HG03064 (cell line): ENCODE measurements at regions not wholly inside any gene's neighbourhood (a gene's known extent, or its start where the extent isn't known, plus 50 kb on each side); places are given as distances from the start of the nearest gene placed in this dataset.
"Not testable (repeated sequence)": the region's sequence is repeated elsewhere in the genome, so short reads cannot be mapped to it uniquely, and the experiment has no call there.

Experiments
- ATAC-seq: cut with Tn5 transposase; IDR thresholded peaks from one replicate; pipeline ENCODE4 v1.9.1; 2021; ENCODE audit warnings: low read depth; ENCODE audit not compliant: unreplicated experiment

DNA sequence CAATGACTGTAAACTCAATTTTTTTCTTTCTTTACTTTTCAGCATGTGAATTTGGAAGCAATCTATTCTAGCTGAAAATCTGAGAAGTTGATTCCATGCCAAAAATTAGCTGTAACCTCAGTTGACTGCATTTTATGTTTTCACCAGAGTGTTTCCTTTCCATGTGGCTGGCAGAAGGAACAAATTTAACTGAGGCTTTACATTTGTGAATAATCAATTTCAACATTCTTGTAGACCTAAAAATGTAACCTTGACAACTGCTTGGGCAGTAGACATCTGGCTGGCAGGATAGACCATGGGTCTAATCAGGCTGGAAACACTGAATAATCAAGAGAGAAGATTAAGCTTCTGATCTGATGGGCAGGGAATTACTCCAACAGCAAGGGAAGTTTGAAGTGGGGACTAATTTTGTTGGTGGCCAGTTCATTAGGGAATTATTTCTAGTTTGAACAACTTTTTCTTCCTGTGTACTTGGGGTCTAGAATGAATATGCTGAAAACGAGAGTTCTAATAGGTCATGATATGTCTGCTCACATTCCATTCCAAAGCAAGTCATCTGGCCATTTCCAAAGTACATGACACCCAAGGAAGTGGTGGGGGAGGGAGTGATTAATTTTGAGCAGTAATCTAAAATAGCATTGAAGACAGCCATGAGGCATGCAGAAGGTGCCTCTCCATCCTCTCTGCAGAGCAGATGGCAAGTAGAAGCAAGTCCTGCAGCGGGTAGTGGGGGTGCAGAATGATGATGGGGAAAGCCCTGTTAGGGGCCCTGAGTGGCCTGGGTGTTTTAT, 68.2 kb downstream of the ATP23 start:
- ATAC-seq, result no peak

DNA sequence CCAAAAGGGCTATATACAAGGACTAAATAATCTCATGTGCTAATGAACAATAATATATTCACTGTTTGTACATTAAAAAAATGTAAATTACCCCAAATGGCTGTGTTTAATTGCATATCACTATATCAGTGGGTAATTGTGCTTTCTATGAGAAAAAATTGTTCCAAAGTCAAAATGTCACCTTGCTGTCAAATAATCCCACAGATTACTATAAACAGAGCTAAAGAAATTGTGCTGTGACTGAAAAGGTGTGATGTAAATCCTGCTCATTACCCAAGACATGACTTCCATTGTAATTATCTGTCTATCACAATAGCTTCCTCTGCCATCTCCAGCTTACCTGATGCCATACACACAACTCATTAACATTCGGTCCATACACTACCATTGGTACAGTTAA, 70.3 kb downstream of the ATP23 start:
- ATAC-seq, result no peak

DNA sequence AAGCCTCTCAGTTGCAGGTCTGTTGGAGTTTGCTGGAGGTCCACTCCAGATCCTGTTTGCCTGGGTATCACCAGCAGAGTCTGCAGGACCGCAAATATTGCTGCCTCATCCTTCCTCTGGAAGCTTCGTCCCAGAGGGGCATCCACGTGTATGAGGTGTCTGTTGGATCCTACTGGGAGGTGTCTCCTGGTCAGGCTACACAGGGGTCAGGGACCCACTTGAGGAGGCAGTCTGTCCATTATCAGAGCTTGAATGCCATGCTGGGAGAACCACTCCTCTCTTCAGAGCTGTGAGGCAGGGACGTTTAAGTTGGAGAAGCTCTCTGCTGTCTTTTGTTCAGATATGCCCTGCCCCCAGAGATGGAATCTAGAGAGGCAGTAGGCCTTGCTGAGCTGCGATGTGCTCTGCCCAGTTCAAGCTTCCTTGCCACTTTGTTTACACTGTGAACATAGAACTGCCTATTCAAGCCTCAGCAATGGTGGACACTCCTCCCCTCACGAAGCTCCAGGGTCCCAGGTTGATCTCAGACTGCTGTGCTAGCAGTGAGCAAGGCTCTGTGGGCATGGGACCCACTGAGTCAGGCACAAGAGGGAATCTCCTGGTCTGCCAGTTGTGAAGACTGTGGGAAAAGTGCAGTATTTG, 81.1 kb downstream of the ATP23 start:
- ATAC-seq, result not testable (repeated sequence)

DNA sequence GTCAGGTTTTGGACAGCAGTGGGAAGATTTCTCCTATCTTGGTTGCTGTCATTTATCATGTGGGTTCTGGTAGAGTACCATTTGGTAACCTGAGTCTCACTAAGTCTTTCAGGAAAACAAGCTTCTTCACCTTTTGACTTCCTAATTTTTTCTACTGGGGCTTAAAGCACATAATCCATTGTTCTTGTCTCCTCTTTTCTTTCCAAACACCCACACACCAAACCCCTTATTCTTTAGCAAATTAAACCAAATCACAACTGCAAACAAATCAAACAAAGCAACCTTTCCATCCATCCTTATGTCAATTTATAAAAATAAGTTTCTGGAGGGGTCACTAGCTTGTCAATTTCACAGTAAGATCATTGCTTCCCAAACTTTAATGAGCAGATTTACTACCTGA, 84.1 kb downstream of the ATP23 start:
- ATAC-seq, result no peak

DNA sequence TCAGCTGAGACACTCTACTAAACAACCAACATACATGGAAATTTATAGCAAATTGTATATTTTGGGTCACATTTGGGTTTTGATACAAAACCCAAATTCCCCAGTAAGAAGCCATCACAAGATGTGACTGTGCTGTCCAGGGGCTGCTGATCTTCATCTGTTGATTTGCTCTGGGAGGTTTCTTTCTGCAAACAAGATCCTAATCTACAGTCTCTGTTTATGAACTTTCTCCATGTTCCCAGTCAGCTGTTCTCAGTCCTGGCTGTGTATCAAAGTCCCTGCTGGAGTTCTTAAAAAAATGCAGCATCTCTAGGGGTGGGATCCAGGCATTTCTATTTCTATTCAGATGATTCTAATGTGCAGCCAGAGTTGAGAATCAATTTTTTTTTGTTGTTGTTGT, 85.1 kb downstream of the ATP23 start:
- no peak for ATAC-seq

DNA sequence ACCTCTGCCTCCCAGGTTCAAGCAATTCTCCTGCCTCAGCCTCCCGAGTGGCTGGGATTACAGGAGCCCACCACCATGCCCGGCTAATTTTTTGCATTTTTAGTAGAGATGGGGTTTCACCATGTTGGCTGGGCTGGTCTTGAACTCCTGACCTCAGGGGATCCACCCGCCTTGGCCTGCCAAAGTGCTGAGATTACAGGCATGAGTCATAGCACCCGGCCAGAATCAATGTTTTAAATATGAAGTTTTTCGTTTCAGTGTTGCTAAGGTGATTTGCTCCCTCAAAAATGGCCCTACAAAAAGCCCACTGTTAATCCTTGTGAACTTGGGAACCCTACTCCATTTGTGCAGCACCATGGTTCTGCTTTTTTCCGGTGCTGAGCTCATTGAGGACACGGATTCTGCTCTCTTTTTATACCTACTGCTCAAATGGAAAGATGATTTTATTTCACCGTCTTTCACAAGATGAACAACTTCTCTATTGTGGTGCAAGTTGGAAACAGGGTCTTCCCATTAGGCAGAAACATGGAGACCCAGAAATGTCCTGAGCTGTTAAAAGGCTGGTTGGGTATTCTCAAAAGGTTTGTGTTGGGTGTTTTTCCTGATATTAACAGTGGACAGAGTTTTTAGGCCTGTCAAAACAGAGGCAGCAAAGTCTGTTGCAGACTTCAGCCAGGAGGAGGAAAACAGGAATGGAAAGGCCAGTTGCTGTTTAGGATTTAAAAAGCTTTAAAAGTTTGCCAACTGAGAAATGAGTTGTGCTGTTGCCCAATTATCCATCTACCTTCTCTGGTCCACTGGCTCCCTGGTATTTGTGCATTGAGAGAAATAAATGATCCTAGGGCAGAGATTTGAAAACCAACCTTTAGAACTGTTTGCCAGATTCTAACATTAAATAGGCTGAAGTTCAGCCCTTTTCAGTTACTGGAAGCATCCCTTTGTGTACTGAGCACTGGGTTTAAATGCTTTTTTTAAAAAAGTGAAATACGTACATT, 85.8 kb downstream of the ATP23 start:
- ATAC-seq, result no peak

DNA sequence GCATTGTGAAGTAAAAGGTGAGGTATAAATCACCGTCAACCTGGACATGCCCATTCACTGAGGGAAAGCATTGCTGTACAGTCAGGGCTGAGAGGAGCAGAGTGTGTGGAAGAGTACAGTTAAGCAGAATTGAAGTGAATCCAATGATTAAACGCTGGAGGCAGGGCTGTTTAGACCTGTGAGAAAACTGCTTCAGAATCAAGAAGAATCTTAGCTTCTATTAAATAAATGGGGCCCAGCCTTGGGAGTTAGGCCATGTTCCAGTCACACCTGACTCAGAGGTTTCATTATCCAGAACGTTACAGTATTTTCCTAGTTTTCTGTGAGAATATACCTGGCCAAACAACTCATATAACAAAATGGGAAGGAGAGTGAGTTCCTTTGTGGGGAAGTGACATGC, 86.9 kb downstream of the ATP23 start:
- no peak for ATAC-seq

DNA sequence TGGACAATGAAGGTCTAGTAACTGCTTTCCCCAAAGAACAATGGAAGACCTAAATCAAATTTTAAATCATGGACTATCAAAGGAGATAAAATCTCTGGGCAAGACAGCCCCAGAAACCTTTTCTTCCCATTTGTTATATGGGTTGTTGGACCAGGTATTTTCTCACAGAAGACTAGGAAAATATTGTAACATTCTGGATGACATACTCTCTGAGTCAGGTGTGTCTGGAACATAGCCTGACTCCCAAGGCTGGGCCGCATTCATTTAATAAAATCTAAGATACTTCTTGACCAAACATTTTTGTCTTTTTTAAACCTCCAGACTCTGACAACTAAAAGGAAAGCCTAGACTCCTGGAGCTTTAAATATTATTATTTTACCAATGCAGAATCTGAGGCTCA, 87.9 kb downstream of the ATP23 start:
- ATAC-seq, result no peak

DNA sequence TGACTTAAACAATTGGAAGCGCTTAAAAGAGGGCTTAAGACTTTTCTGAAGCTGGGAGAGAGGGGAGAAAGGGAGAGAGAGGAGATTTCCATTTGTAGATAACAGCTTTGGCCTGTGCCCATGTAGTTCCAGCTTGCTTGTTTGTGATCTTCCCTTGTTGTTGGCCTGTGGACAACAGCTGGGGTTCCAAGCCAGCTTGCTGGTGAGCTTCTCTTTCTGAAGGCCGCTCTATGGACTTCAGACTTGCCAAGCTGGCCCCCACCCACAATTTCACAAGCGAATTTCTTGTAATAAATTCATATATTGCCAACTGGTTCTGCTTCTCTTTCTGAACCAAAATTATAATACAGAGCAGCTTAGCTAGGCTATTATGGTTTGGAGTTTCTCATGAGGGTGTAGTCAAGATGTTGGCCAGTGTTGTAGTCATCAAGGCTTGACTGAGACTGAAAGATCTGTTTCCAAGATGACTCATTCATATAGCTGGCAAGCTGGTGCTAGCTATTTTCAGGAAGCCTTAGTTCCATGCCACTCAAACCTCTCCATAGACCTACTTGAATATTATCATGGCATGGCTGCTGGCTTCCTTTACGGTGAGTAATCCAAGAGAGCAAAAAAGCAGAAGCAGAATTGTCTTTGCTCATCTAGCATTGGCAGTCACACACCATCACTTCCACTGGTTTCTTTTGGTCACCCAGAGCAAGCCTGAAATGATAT, 89.4 kb downstream of the ATP23 start:
- no peak for ATAC-seq

DNA sequence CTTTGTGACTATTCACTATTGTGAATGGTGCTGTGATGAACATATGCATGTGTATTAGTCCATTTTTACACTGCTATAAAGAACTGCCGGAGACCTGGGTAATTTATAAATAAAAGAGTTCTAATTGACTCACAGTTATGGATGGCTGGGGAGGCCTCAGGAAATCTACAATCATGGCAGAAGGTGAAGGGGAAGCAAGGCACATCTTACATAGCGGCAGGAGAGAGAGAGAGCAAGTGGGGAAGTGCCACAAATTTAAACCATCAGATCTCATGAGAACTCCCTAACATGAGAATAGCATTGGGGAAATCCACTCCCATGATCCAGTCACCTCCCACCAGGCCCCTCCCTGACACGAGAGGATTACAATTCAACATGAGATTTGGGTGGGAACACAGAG, 90.8 kb downstream of the ATP23 start:
- no peak for ATAC-seq

DNA sequence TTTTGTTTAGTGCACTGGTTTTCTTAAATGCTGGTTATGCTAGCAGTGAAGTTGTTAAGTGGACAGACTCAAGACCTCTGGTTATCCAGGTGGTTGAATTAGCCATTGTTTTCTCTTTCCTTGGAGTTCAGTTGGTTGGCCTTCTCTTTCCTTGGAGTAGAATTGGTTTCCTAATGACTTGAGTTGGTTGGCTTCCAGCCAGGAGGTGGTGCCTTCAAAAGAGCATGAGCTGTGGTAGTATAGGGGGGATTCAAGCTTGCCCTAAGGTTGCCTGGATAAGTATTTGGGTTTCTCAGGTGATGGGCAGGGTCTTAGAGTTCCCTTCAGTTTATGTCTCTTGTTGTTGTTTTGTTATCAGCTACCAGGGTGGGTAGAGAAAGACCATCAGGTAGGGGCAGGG, 92.5 kb downstream of the ATP23 start:
- no peak for ATAC-seq

DNA sequence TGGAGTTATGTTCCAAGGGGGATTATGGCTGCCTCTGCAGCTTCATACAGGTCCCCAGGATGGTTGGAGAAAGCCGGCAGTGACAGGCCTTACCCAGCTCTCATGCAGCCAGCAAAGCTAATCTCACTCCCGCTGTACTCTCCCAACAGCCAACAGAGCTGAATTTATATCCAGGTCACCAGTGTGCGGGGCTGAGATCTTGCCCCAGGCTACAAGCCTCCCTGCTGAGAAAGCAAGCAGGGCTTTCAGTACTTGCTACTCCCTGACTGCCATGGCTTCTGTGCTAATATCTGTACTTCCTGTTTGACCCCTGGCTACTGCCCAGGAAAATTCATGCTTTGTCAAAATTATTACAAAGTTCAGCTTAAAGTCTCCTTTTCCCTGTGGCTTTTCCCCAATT, 92.9 kb downstream of the ATP23 start:
- ATAC-seq, result no peak

DNA sequence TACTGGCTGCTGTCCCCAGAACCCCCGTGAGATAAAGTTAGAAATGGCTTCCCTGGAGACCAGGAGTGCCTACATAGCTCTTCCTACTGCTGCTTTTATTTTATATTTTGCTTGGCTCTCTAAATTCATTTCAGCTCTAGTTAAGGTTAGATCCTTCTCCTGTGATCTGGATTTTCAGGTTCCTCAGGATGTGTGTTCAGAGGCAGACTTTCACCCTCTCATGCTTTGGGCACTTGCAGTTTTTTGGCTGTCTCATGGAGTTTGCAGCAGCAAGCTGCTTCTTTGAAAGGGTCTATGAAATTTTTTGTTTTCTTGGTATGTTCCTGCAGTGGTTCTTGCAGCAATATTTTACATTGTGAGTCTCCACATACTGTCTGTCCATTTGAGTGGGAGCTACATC, 93.3 kb downstream of the ATP23 start:
- no peak for ATAC-seq

DNA sequence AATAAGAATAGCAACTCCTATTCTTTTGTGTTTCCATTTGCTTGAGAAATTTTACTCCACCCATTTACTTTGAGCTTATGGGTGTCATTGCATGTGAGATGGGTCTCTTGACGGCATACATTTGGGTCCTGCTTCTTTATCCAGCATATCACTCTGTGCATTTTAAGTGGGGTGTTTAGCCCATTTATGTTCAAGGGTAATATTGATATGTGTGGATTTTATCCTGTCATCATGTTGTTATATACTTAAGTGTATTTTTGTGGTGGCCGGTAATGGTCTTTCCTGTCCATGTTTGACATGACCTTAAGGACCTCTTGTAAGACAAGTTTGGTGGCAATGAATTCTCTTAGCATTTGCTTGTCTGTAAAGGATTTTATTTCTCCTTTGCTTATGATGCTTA, 100.1 kb downstream of the ATP23 start:
- ATAC-seq, result no peak

DNA sequence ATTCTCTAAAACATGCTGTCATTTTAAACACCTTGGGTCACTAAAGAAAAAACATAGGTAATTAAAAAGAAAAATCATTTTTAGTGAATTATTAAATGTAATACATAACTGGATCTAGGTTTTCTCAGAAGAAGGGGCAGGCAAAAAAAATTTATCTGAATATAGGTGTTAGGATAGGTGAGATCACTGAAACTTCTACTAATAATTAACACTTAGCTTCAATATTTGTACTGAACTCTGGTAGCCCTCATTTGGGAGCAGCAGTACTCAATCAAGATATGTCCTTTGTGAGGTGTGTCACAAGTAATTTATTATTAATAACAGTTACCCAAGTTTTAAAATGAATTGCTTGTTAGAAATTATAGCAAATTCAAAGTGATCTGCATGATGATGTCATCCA, 103.6 kb downstream of the ATP23 start:
- no peak for ATAC-seq

DNA sequence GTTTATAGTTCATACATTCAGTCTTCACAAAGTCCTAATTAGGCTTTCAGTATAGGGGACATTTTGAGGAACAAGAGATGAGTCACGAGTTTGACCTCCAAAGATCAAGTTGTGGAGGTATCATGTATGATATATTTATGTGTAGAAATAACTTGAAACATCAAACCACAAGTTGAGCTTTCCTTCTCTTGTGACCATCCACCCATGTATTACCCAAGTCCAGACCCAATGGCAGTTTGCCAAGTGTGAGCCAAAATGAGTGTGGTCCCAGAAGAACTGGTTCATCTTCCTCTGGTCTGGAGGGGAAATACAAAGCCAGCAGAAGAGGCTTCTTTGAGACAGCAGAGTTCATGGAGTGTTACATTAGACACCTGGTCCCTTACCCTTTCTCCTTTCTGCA, 104.9 kb downstream of the ATP23 start:
- ATAC-seq, result no peak

DNA sequence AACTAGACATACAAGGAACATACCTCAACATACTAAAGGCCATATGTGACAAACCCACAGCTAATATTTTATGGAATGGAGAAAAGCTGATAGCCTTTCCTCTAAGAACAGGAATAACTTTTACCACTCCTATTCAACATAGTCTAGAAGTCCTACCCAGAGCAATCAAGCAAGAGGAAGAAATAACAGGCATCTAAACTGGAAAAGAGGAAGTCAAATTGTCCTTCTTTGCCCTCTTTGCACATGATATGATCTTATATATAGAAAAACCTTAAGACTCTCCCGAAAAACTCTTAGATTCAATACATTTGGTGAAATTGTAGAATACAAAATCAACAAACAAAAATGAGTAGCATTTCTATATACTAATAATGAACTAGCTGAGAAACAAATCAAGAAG, 110.0 kb downstream of the ATP23 start:
- ATAC-seq, result no peak

DNA sequence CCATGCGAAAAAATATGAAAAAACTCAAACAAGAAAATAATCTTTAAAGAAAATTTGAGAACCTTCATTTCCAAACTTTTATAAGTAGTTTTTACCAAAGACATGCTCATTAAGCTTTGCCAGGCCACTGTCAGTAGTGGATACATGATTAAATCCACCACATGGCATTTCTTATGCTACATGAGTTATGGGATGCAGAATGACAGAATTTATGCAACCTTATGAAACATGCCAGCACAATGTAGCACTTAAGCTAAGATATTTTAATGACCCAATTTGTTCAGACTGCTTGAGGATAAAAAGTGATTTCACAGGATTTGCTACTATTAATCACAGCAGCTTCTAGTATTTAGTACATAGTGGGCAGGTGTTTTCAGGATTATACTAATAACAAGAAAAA, 123.3 kb downstream of the ATP23 start:
- no peak for ATAC-seq

DNA sequence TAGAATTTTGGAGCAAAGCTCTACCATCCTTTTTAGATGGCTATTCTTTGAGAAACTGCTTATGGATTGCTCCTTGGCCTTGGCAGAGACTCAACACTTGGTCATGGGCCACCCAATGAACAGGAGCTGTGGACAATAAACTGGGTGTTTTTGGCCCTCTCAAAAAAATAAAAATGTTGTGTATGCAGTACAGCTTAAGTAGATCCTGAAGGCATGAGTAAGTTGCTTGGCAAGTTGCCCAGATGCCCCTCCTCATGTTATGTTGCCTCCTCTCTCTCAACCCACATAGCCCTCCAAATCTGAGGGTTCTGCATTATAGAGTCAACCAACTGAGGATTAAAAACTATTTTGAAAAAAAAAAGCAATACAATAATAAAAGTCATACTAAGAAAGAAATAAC, 124.9 kb downstream of the ATP23 start:
- ATAC-seq, result no peak

DNA sequence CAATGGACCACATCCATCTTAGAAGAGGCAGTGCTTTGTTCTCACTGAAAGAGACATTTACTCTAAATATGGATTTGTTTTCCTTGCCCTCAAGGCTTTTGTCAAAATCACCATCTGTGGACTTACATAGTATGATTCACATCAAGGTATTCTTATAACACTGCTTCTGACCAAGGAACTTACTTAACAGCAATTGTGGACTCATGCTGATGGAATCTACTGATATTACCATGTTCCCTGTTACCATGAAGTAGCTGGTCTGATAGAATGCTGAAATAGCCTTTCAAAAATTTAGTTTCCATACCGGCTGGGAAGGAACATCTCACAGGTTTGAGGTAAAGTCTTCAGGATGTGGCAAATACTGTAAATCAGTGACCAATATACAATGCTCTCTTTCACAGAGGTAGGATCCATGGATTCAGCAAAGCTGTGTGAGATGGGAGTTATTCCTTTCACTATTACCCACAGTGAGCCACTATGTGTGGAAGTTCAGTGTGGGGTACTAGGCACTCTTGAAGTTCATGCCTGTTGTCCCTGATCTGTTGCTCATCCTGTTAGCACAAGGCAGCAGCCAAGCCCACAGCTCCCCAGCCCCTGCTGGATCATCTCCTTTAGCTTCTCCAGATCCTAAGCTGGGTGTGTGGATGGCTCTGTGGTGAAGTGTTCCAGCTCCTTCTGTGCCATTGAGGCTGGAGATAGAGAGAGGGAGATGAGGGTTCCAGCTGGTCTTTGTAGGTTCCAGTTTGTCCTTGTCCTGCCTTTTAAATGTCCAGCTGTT, 126.4 kb downstream of the ATP23 start:
- no peak for ATAC-seq
